ENCODE measurements at regions not wholly inside any gene's neighbourhood (a gene's known extent, or its start where the extent isn't known, plus 50 kb on each side); places are given as distances from the start of the nearest gene placed in this dataset.

- H3K27ac ChIP-seq: no peak overlapping the region
- WGBS, 3 donors: 74 to 98% (median 97%) methylated on average over 2 of the region's 2 CpGs
- DNase-seq: no peak
Measured at GRCh38 chr4:173450281-173450680, 51.4 kb upstream of the SCRG1 start.

GRCh38 chr4:173449380-173449717, 50.4 kb upstream of the SCRG1 start:
- Histone ChIP-seq H3K4me3 (no peak overlapping the region), H3K36me3 (no peaks in the 10 kb centered on the region), H3K27me3 (no peaks in the 10 kb centered on the region), H3K27ac (no peak overlapping the region), H3K9me3 (no peaks in the 10 kb centered on the region), H3K4me1 (ENCODE audit: insufficient read depth) (peaks cover 5% of the 10 kb centered on the region)
- 48 to 66% (median 56%) methylated on average over 3 of the region's 3 CpGs for WGBS, 3 donors
- TF ChIP-seq POLR2A (IDR thresholded peaks at IDR 0.05): no peak
- TF ChIP-seq CTCF (IDR thresholded peaks at IDR 0.05): no peak
- TF ChIP-seq EP300 (IDR thresholded peaks at IDR 0.05): no peak
- intact Hi-C loops (cut with DNase I): no loop called here
- DNase-seq: no peak

More at GRCh38 chr4:173450281-173450680, 51.4 kb upstream of the SCRG1 start:
- no peaks in the 10 kb centered on the region for H3K27me3 ChIP-seq
- no peak overlapping the region for H3K4me3 ChIP-seq
- no peaks in the 10 kb centered on the region for H3K9me3 ChIP-seq
- no peak for TF ChIP-seq EP300 (IDR thresholded peaks at IDR 0.05)
- TF ChIP-seq POLR2A (IDR thresholded peaks at IDR 0.05): no peak
- no peak for TF ChIP-seq CTCF (IDR thresholded peaks at IDR 0.05)
- peaks cover 5% of the 10 kb centered on the region for H3K4me1 ChIP-seq (ENCODE audit: insufficient read depth)
- intact Hi-C loops (cut with DNase I): no loop called here
- H3K36me3 ChIP-seq: no peaks in the 10 kb centered on the region

- H3K9me3 ChIP-seq: no peaks in the 10 kb centered on the region
- intact Hi-C loops (cut with DNase I): no loop called here
- no peak overlapping the region for H3K4me3 ChIP-seq
- H3K36me3 ChIP-seq: no peaks in the 10 kb centered on the region
- H3K27ac ChIP-seq: no peak overlapping the region
- TF ChIP-seq EP300 (IDR thresholded peaks at IDR 0.05) (no peak), POLR2A (IDR thresholded peaks at IDR 0.05) (no peak), CTCF (IDR thresholded peaks at IDR 0.05) (no peak)
- peaks cover 5% of the 10 kb centered on the region for H3K4me1 ChIP-seq (ENCODE audit: insufficient read depth)
- 11 to 21% (median 11%) methylated on average over 4 of the region's 4 CpGs for WGBS, 3 donors
- no peaks in the 10 kb centered on the region for H3K27me3 ChIP-seq
- DNase-seq: no peak
Measured at GRCh38 chr4:173448608-173449379, 49.9 kb upstream of the SCRG1 start.
